A673 (cell line): ENCODE measurements at regions not wholly inside any gene's neighbourhood (a gene's known extent, or its start where the extent isn't known, plus 50 kb on each side); places are given as distances from the start of the nearest gene placed in this dataset.

Source experiments
- CTCF ChIP-seq: fragments of 300-800, 200-600 bp; sonication (generic); conservative IDR thresholded peaks from 2 replicates; pipeline ENCODE4 v1.5.1; 2017; ENCODE audit warnings: low read depth, mild to moderate bottlenecking, antibody characterized with exemption, low read length, moderate library complexity, mixed read lengths
- EZH2 ChIP-seq: fragments of 200-600 bp; sonication (generic); IDR thresholded peaks from 2 replicates; pipeline ENCODE4 v1.6.1; 2017; ENCODE audit warnings: borderline replicate concordance, low read depth, mild to moderate bottlenecking, mixed read lengths, antibody characterized with exemption, low read length; ENCODE audit not compliant: poor library complexity, severe bottlenecking

- TF ChIP-seq CTCF (no peak), EZH2 (no peak)
These were observed 151.1 kb upstream of the CAMK1G start for GRCh38 chr1:209432443-209432825.
